H9 (cell line): ENCODE measurements at regions not wholly inside any gene's neighbourhood (a gene's known extent, or its start where the extent isn't known, plus 50 kb on each side); places are given as distances from the start of the nearest gene placed in this dataset.

Experiments used
- DNase-seq: peaks from one replicate; pipeline ENCODE4 v3.0.0-alpha.2; 2017
- H2AFZ ChIP-seq: one replicate; pipeline ENCODE4 v1.6.1; 2013; ENCODE audit warnings: mild to moderate bottlenecking, low read length, control low read depth, moderate library complexity
- H2AK5ac ChIP-seq: 2 replicates; pipeline ENCODE4 v1.6.1; 2013; ENCODE audit warnings: low read length, control low read depth, mixed read lengths; ENCODE audit not compliant: insufficient read length
- H2BK120ac ChIP-seq: one replicate; pipeline ENCODE4 v1.6.1; 2013; ENCODE audit warnings: low read depth, mild to moderate bottlenecking, low read length, control low read depth, inconsistent platforms; ENCODE audit not compliant: poor library complexity, severe bottlenecking
- H2BK12ac ChIP-seq: 2 replicates; pipeline ENCODE4 v1.6.1; 2013; ENCODE audit warnings: low read length, control low read depth, mixed read lengths, low read depth; ENCODE audit not compliant: insufficient read length
- H2BK15ac ChIP-seq: 2 replicates; pipeline ENCODE4 v1.6.1; 2013; ENCODE audit warnings: low read depth, low read length, control low read depth
- H2BK20ac ChIP-seq: one replicate; pipeline ENCODE4 v1.6.1; 2013; ENCODE audit warnings: low read depth, mild to moderate bottlenecking, low read length, control low read depth, inconsistent platforms; ENCODE audit not compliant: poor library complexity, severe bottlenecking
- H2BK5ac ChIP-seq: 2 replicates; pipeline ENCODE4 v1.6.1; 2013; ENCODE audit warnings: low read length, control low read depth, mixed read lengths; ENCODE audit not compliant: insufficient read length
- H3K14ac ChIP-seq: 2 replicates; pipeline ENCODE4 v1.6.1; 2013; ENCODE audit warnings: low read length, control low read depth; ENCODE audit not compliant: insufficient read depth
- H3K18ac ChIP-seq: 2 replicates; pipeline ENCODE4 v1.6.1; 2013; ENCODE audit warnings: low read depth, mild to moderate bottlenecking, mixed read lengths, low read length, control low read depth; ENCODE audit not compliant: insufficient read length
- H3K23ac ChIP-seq: 2 replicates; pipeline ENCODE4 v1.6.1; 2013; ENCODE audit warnings: low read length, control low read depth, mixed read lengths, low read depth; ENCODE audit not compliant: insufficient read length
- H3K23me2 ChIP-seq: 2 replicates; pipeline ENCODE4 v1.6.1; 2013; ENCODE audit warnings: low read depth, mild to moderate bottlenecking, mixed read lengths, low read length, control low read depth; ENCODE audit not compliant: insufficient read length, poor library complexity, severe bottlenecking
- H3K27ac ChIP-seq: 2 replicates; pipeline ENCODE4 v1.5.1; 2013; ENCODE audit warnings: low read length, control low read depth, mixed read lengths, low read depth; ENCODE audit not compliant: insufficient read length
- H3K27me3 ChIP-seq: 2 replicates; pipeline ENCODE4 v1.6.1; 2013; ENCODE audit warnings: low read length, control low read depth, inconsistent platforms; ENCODE audit not compliant: insufficient read depth
- H3K4ac ChIP-seq: 2 replicates; pipeline ENCODE4 v1.6.1; 2013; ENCODE audit warnings: low read depth, mild to moderate bottlenecking, control low read depth, inconsistent platforms, low read length, moderate library complexity
- H3K4me1 ChIP-seq: 2 replicates; pipeline ENCODE4 v1.6.1; 2013; ENCODE audit warnings: low read length, control low read depth, inconsistent platforms; ENCODE audit not compliant: insufficient read depth
- H3K4me2 ChIP-seq: 2 replicates; pipeline ENCODE4 v1.6.1; 2013; ENCODE audit warnings: low read length, control low read depth, mixed read lengths; ENCODE audit not compliant: insufficient read length, insufficient read depth
- H3K56ac ChIP-seq: 2 replicates; pipeline ENCODE4 v1.6.1; 2013; ENCODE audit warnings: low read depth, mild to moderate bottlenecking, mixed read lengths, low read length, control low read depth; ENCODE audit not compliant: insufficient read length
- H3K79me1 ChIP-seq: 2 replicates; pipeline ENCODE4 v1.6.1; 2013; ENCODE audit warnings: low read depth, mild to moderate bottlenecking, moderate library complexity, low read length, control low read depth, inconsistent platforms; ENCODE audit not compliant: insufficient read depth, poor library complexity, severe bottlenecking
- H3K79me2 ChIP-seq: 2 replicates; pipeline ENCODE4 v1.6.1; 2013; ENCODE audit warnings: low read length, control low read depth, inconsistent platforms; ENCODE audit not compliant: insufficient read depth
- H3K9ac ChIP-seq: 2 replicates; pipeline ENCODE4 v1.6.1; 2013; ENCODE audit warnings: low read length, control low read depth, mixed read lengths; ENCODE audit not compliant: insufficient read length; ENCODE audit errors: extremely low read depth
- H3K9me3 ChIP-seq: one replicate; pipeline ENCODE4 v1.6.1; 2013; ENCODE audit warnings: low read depth, low read length, inconsistent platforms; ENCODE audit not compliant: control insufficient read depth
- H3T11ph ChIP-seq: one replicate; pipeline ENCODE4 v1.6.1; 2013; ENCODE audit warnings: mild to moderate bottlenecking, low read length, control low read depth, inconsistent platforms
- H4K20me1 ChIP-seq: one replicate; pipeline ENCODE4 v1.6.1; 2013; ENCODE audit not compliant: control insufficient read depth, insufficient read length, insufficient read depth
- H4K5ac ChIP-seq: 2 replicates; pipeline ENCODE4 v1.6.1; 2013; ENCODE audit warnings: low read depth, mild to moderate bottlenecking, mixed read lengths, low read length, control low read depth; ENCODE audit not compliant: insufficient read length
- H4K8ac ChIP-seq: replicated peaks from 2 replicates; pipeline ENCODE4 v1.6.1; 2013; ENCODE audit warnings: low read length, control low read depth, mixed read lengths, low read depth; ENCODE audit not compliant: insufficient read length
- H4K91ac ChIP-seq: 2 replicates; pipeline ENCODE4 v1.6.1; 2013; ENCODE audit warnings: low read depth, mild to moderate bottlenecking, moderate library complexity, mixed read lengths, low read length, control low read depth; ENCODE audit not compliant: insufficient read length
- H3K27ac Mint-ChIP-seq, 3 experiments: 2 replicates in 2 of 3; 3 replicates in 1 of 3; pipeline ENCODE4 v1.8.0; 2020 to 2021; ENCODE audit warnings: mixed read lengths in 3 of 3, mild to moderate bottlenecking in 1 of 3, moderate library complexity in 1 of 3
- H3K27me3 Mint-ChIP-seq: 2 replicates; pipeline ENCODE4 v1.8.0; 2021; ENCODE audit warnings: low read depth, mild to moderate bottlenecking, moderate library complexity, mixed read lengths
- H3K36me3 Mint-ChIP-seq, 3 experiments: 2 replicates in 2 of 3; 3 replicates in 1 of 3; pipeline ENCODE4 v1.8.0; 2020 to 2021; ENCODE audit warnings: low read depth in 3 of 3, mixed read lengths in 3 of 3; ENCODE audit not compliant: insufficient read depth in 1 of 3
- H3K4me1 Mint-ChIP-seq, 2 experiments: 2 replicates each; pipeline ENCODE4 v1.8.0; 2020; ENCODE audit warnings: mixed read lengths in 2 of 2
- H3K4me3 Mint-ChIP-seq, 2 experiments: 2 replicates in 1 of 2; 3 replicates in 1 of 2; pipeline ENCODE4 v1.8.0; 2020 to 2021; ENCODE audit warnings: mild to moderate bottlenecking in 2 of 2, mixed read lengths in 2 of 2, moderate library complexity in 1 of 2
- H3K9me3 Mint-ChIP-seq, 2 experiments: 2 replicates in 1 of 2; 3 replicates in 1 of 2; pipeline ENCODE4 v1.8.0; 2020; ENCODE audit warnings: mild to moderate bottlenecking in 2 of 2, mixed read lengths in 2 of 2, moderate library complexity in 1 of 2
- CTCF ChIP-seq: fragments of 200-600 bp; sonication (generic); conservative IDR thresholded peaks from 3 replicates; pipeline ENCODE4 v1.8.0; 2021; ENCODE audit warnings: antibody characterized with exemption, mild to moderate bottlenecking
- WGBS: extraction: QIAGEN DNeasy Blood & Tissue Kit; methylation state at CpG from one replicate; pipeline ENCODE4 v1.1.7; 2013; ENCODE audit warnings: missing lambda C conversion rate, low lambda C conversion rate, mixed read lengths; ENCODE audit not compliant: insufficient read length; ENCODE audit errors: extremely low coverage; 5-methylcytosine and 5-hydroxymethylcytosine counted together

GRCh38 chr2:238655974-238656722 lies 191.7 kb upstream of the TWIST2 start:
- no peak overlapping the region for H3T11ph ChIP-seq
- no peak overlapping the region for H2BK20ac ChIP-seq
- H4K20me1 ChIP-seq, result no peaks in the 10 kb centered on the region
- no peaks in the 10 kb centered on the region for H3K79me1 ChIP-seq
- Mint-ChIP-seq H3K4me3 (no peak overlapping the region), H3K27ac (no peak overlapping the region), H3K36me3 (peaks cover 0 to 4% (median 4%) of the 10 kb centered on the region in 3 experiments; a peak in 3 of 7 replicates), H3K9me3 (peaks cover 2 to 12% of the 10 kb centered on the region in 2 experiments; a peak in 3 of 5 replicates), H3K27me3 (peaks cover 78% of the 10 kb centered on the region), H3K4me1 (peaks cover 28 to 34% of the 10 kb centered on the region in 2 experiments)
- H3K9me3 ChIP-seq, result no peaks in the 10 kb centered on the region
- no CpG with 5 or more reads among the region's 8 CpGs for WGBS
- no peak overlapping the region for H4K5ac ChIP-seq
- TF ChIP-seq CTCF, result no peak
- H2BK5ac ChIP-seq, result no peak overlapping the region
- H2BK15ac ChIP-seq, result no peak overlapping the region
- H3K9ac ChIP-seq, result no peak overlapping the region
- no peak overlapping the region for H2AK5ac ChIP-seq
- H4K91ac ChIP-seq, result no peak overlapping the region
- H3K18ac ChIP-seq, result no peak overlapping the region
- no peak overlapping the region for H3K56ac ChIP-seq
- no peak overlapping the region for H2BK12ac ChIP-seq
- no peak for DNase-seq
- H2BK120ac ChIP-seq, result no peak overlapping the region
- H3K23ac ChIP-seq, result no peak overlapping the region
- no peak overlapping the region for H3K4me2 ChIP-seq
- H3K4me1 ChIP-seq, result peaks cover 5% of the 10 kb centered on the region; the same call in 1 of the 2 replicates
- no peaks in the 10 kb centered on the region; the same call in 1 of the 2 replicates for H3K27me3 ChIP-seq
- H3K4ac ChIP-seq, result no peak overlapping the region
- no peak overlapping the region for H2AFZ ChIP-seq
- H3K14ac ChIP-seq, result no peak overlapping the region
- H3K27ac ChIP-seq, result no peak overlapping the region
- H3K23me2 ChIP-seq, result no peaks in the 10 kb centered on the region
- H4K8ac ChIP-seq, result no peak overlapping the region
- no peaks in the 10 kb centered on the region for H3K79me2 ChIP-seq
